ENCODE measurements at regions not wholly inside any gene's neighbourhood (a gene's known extent, or its start where the extent isn't known, plus 50 kb on each side); places are given as distances from the start of the nearest gene placed in this dataset.
A peak's percentile ranks its signal among the peaks of the same experiment; 100 is the strongest.
"Not testable (repeated sequence)": the region's sequence is repeated elsewhere in the genome, so short reads cannot be mapped to it uniquely, and the experiment has no call there.

DNA sequence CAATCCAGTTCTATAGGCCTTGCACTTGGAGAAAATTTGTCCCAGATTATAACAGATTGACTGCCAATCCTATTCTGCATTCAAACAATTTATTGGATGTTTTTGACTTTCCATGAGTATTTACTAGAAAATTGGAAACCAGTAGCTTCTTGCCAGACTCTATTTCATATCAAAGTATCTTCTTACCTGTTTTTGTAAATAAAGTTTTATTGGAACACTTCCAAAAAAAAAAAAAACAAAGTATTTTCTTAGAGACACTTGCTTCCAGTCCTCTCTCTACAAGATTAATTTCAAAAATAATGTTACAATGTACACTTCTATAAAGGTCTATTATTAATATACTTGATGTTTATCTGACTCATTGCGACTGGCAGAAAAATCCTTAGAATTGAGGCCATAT is 209.2 kb upstream of the PCDH9 start:
- intact Hi-C loops (cut with micrococcal nuclease), result no loop called here
- ATAC-seq (no peak), DNase-seq (no peak)

DNA sequence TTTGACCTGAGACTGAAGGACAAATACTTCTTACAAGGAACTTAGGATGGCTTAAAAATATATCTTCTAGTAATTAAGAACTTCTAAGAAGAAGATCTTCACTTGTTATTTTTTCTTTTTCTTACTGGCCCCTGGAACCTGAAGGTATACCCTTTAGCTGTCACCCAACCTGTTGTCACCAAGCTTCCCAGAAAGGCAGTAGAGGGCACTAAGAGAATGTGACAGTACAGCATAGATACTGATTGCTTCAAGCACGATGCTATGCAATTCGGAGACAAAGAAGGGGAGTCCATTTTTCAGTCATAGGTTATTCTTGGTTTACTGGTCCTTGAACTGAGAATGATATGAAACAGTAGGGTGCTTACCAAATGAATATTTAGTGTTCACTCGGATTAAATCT is 208.3 kb upstream of the PCDH9 start:
- intact Hi-C loops (cut with micrococcal nuclease), result no loop called here
- peak; percentile 59 for ATAC-seq
- DNase-seq, result no peak

DNA sequence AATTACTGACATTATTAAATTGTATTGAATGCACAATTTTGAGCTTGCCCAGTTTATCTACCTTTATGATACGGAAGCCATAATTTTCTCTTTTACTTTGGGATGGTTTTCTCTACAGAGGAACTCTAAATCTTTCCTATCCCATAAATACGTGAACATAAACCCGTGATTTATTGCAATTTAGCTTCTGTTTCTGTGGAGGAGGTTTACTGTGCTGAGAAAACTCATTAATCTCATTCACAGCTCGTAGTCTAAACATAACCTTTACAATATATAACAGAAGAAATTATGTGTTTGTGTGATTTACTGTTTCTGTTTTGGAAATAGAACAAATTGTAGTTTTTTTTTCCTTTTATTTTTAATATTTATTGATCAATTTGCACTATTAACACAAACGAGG is 207.1 kb upstream of the PCDH9 start:
- intact Hi-C loops (cut with micrococcal nuclease), result no loop called here
- ATAC-seq (no peak), DNase-seq (no peak)

DNA sequence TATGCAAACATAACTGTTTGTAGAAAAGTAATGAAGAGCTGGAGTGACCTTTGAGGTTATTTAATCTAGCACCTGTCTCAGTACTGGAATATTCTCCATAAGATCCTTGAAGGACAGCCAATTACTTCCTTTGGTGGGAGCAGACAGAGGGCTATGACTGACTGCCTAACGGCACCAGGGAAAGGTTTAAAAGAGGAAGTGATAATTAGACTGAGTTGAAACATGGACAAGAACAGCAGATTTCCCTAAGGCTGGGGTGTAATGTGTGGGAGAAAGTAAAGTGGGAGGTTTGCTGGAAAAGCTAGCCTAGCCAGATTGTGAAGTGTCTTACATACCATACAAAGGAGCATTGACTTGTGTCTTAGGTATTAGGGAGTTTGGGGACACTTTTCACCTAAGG is 191.3 kb upstream of the PCDH9 start:
- no peak for DNase-seq
- intact Hi-C loops (cut with micrococcal nuclease), result no loop called here
- no peak for ATAC-seq

DNA sequence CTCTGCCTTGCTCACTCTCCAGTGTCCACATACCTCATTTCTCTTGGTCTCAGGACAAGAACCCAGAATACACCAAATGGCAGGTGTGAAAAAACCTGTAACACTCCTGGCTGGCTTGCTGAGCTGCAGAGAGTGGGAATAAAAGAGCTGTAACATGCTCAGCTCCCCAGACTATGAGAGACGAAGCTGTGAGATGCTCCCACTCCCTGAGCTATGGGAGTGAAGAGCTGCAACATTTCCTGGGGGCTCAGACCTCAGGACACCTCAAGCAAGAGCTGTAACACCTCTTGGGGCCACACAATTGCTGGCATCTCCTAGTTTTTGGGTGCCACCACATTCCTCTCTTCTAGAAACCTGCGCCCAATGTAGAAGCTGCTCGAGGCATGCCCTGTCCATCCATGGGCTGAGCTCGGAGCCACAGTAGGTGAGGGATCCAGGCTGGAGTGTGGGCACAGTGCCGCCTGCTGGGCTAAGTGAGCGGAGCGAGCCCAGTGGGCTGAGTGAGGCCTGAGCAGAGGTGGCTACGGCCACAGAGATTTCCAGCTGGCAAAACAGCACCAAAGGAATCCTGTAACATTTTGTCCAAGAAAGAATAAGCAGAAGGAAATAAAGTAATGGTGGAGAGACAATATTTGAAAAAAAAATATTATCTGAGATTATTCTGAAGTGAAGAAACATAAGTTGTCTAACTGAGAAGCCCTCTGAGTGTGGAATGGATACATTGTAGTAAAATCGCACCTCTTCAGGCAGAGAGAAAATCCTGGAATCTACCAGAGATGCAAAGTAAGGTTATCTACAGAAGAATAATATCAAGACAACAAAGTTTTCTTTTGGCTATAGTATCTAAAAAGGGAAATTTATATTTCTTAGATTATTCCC is 186.2 kb upstream of the PCDH9 start:
- DNase-seq, result peak; percentile 49
- intact Hi-C loops (cut with micrococcal nuclease), result no loop called here
- ATAC-seq, result peak; percentile 79

DNA sequence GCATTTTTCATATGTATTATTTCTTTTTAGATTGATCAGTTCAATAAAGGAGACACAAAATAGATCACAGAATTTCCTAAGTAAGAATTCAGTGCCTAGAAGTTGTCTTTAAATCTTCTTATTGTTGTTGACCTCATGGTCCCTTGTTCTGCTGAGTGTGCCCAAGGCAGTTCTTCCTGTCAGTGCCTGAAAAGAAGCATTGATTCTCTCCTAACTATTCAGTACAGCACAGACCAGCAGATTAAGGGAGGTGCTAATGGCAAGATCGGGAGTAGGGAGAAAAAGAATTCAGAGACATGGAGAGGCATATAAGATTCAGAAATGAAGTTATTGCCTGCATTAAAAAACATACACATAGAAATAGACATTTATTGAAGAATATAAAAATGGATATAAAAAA is 180.5 kb upstream of the PCDH9 start:
- DNase-seq (no peak), ATAC-seq (no peak)
- intact Hi-C loops (cut with micrococcal nuclease), result no loop called here

DNA sequence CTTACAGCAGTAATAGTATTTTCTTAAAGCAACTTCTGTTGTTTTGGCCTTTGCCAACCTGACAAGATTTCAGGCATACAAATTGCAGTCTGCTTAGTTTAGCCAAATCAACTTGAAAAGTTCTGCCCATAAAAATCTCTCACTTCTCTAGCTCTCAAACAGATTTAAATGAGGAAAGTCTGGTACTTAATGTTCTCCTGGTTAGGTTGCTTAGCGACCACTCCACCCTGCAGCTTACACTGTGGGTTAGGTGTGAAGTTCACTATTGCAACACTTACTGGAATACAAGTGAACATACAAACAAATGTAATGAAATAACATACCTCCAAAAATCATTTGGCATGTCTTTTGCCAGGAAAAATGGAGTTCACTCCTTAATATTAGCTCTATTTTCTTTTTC is 178.7 kb upstream of the PCDH9 start:
- intact Hi-C loops (cut with micrococcal nuclease), result no loop called here
- DNase-seq, result no peak
- ATAC-seq, result no peak

DNA sequence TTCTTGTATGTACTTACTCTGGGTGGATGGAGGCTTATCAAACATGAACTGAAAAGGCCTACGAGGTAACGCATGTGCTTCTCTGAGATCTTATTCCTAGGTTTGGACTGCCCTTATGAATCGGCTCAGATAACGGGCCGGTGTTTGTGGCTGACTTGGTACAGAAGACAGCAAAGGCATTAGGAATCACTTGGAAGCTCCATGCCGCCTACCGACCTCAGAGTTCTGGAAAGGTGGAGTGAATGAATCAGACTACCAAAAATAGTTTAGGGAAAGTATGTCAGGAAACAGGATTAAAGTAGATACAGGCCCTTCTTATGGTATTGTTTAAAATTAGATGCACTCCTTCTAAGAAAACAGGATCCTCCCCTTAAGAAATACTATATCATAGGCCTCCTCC is 172.4 kb upstream of the PCDH9 start:
- DNase-seq, result no peak
- intact Hi-C loops (cut with micrococcal nuclease), result no loop called here
- ATAC-seq, result no peak

DNA sequence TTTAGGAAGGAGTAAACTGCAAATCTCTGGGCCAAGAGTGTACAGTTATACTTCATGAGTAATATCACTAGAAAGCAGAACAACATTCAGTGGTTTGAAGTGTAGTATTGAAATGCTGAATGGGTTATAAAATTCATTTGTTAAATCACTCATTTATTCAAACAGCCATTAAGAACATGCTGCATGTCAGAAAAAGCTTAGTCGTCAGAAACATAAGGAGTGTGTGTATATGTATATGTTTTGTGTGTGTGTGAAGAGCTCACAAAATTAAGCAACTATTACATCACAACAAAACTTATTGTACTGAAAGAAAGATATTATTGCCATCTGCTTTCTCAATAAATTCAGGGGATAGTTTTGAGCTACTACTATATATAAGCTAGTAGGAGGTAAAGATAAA is 165.4 kb upstream of the PCDH9 start:
- intact Hi-C loops (cut with micrococcal nuclease), result no loop called here
- DNase-seq, result no peak
- ATAC-seq, result no peak

DNA sequence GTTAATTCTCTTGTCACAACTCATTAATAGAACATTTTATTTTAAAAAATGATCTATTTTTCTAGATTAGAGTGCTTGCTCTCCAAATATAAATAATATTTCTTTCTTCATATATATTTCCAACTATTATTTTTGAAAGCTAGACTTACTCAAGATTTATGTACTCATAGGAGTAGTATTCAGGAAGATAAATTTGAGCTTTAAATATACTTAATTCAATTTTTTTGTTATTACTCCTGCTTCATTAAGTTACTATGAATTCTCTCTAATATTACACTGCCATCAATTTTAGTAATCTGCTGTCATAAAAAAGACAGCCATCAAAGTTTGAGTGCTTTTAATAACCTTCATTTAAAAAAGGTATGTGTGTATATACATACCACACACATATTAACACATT is 161.9 kb upstream of the PCDH9 start:
- intact Hi-C loops (cut with micrococcal nuclease), result no loop called here
- ATAC-seq (no peak), DNase-seq (no peak)

DNA sequence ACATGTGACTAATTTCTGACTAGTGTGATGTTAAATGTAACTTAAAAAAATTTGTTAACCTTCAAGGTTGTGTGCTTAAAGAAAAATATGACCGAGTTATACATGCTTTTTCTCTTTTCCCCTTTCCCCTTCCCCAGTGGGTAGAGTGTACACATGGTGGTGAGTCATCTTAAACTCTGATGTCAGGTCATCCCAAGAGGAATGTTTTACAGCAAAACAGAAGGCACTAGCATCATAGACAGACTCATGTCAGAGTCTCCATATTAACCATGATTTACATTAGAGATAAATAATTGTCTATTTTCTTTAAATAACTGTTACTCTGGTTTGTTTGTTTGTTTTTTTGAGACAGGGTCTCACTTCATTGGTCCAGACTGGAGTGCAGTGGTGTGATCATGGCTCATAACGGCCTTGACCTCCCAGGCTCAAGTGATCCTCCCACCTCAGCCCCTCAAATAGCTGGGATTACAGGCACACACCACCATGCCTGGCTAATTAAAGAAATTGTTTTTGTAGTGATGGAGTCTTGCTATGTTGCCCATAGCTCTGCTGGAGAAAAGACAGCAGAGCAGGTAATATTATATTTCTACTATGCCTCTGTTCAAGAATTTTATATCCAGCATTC is 160.4 kb upstream of the PCDH9 start:
- DNase-seq (no peak), ATAC-seq (no peak)
- intact Hi-C loops (cut with micrococcal nuclease), result no loop called here

DNA sequence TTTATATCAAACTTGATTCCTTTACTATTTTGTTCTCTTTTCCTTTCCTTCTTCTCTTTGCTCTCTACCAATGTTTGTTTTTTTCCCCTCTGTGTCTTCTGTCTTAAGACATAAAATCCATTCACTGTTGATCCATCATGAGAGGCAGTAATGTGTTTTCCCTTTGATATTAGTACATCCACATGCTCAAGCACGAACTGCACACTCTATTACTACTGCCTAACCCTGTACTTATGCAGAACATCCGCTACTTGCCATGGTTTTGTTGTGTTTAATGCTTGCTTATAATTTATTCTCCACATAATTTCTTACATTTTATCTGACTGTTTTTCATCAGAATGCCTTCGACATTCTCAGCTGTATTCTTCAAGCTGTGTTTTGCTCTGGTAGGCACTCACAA is 159.0 kb upstream of the PCDH9 start:
- ATAC-seq (no peak), DNase-seq (no peak)
- intact Hi-C loops (cut with micrococcal nuclease), result no loop called here

DNA sequence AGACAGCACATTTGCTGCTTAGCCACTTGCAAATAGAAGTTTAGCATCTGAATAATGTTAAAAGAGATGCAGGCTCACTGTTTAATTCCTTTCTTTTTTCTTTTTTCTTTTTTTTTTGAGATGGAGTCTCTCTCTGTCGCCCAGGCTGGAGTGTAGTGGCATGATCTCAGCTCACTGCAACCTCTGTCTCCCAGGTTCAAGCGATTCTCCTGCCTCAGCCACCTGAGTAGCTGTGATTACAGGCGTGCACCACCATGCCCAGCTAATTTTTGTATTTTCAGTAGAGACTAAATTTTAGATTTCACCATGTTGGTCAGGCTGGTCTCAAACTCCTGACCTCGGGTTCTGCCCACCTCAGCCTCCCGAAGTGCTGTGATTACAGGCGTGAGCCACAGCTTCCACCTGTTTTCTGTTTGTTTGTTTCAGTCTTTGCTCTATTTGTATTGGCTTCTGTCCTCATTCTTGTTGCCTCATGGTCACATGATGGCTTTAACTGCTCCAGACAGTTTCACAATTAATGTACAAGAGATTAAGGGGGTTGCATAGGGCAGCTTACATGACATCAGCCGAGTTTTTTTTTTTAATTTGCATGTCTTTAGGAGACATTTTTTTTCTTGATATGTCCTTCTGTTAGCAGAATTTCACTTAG is 153.1 kb upstream of the PCDH9 start:
- intact Hi-C loops (cut with micrococcal nuclease); ATAC-seq; DNase-seq: not testable (repeated sequence)

DNA sequence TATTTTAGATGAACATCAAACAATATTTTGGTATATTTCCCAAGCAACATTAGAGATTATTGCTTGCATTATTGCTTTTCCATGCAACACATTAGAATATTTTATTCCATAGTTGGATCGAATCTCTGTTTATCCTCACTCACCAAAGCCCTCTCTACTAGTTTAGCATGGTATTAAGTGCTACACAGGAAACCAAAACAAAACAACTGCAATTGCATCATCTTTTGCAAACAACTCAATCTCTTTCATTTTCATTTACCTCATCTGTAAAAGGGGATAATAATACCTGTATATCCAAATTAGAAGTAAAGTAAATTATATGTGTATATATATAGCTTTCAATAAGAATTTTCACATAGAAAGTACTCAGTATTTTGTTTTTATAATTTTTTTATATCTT is 147.8 kb upstream of the PCDH9 start:
- ATAC-seq (no peak), DNase-seq (no peak)
- intact Hi-C loops (cut with micrococcal nuclease), result no loop called here

DNA sequence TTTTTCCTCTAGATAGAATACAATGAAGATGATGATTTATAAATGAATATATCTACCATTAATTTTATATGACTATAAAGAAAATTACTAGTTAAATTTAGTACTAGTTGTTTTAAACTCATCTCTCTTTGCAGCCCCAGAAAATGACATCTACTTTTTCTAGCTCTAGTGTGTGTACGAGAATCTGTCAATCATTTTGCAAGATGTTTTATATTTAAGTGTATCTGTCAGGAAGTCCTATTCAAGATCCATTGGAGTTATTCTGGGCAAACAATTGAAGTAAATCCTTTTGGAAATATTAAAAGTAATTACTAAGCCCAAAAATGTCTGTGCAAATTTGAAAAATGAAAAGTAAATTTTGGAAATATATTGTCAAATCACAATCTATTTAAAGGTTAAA is 144.3 kb upstream of the PCDH9 start:
- intact Hi-C loops (cut with micrococcal nuclease), result no loop called here
- DNase-seq (no peak), ATAC-seq (no peak)

DNA sequence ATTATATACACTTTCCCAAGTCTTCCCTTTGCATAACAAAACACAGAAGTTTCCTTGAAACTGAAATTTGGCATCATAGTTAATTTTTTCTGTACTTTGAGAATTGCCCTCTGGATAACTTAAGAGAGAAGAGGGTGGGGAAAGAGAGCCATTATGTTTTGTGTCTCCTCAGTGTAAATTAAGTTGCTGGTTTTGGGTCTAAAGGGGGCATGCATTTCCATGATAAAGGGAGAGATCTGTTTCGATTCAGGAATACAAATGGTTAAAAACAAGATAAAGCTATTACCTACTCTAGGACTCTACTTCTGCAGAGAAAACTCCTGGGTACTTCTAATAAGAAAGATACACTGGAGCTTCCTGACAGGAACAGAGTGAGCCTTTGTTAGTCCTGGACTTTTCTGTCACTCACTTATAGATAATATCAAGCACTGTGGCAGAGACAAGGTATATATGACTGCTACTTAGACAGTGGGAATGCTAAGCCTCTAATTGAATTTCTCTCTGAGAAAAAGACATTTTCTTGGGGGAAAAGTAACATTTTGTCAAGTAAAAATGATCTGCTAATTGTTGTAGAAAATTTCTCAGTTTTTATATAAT is 142.8 kb upstream of the PCDH9 start:
- no peak for DNase-seq
- ATAC-seq, result peak; percentile 51
- intact Hi-C loops (cut with micrococcal nuclease), result no loop called here

DNA sequence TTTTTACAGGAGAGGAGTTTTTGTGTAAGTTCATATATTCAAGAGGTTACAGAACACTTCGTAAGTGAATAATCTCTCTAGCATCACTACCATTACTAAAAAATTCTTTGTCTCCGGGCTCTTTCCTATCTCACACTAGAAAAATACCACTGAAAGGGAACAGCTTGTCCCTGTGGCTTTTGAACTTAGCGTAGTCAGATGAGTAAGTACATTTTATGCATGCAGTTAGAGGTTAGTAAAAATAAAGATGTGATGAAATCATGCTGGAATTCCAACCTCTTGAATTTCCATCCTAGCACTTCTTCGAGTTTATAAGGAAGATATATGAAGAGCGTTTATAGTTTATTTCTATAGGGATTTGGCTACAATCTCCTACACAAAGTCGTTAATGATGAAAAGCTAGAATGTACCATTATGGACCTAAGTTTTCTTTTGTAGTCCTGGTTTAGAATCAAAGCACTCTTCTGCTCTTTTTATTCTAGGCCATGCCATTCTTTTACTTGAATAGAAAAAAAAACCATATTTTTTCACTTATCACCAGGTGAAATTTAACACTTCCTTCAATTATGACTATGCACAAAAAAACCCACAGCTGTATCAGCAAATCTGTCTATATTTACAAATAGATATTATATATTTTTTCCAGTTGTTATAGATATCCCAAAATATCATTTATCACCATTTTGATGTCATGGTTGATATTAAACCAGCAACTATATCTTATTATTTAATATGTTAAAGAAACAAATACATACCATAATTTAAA is 139.9 kb upstream of the PCDH9 start:
- ATAC-seq (peak; percentile 74), DNase-seq (no peak)
- intact Hi-C loops (cut with micrococcal nuclease), result no loop called here

DNA sequence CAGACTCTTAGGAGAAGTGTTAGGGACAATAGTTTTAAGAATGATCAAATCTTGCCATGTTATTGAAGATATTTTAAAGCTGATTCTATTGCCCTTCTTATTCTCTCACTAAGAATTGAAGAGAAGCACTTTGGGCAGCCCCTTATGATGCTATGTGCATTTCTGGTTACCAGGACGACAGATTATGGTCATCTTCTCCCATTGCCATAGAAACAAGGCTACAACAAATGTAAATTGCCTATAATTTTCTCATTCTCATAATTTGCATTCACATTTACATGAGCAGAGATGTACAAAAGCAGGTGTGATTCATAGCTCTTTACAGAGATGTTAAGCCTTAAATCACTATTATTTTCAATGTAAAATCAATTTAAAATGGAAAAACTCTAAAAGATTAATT is 137.3 kb upstream of the PCDH9 start:
- ATAC-seq (no peak), DNase-seq (no peak)
- intact Hi-C loops (cut with micrococcal nuclease), result no loop called here

DNA sequence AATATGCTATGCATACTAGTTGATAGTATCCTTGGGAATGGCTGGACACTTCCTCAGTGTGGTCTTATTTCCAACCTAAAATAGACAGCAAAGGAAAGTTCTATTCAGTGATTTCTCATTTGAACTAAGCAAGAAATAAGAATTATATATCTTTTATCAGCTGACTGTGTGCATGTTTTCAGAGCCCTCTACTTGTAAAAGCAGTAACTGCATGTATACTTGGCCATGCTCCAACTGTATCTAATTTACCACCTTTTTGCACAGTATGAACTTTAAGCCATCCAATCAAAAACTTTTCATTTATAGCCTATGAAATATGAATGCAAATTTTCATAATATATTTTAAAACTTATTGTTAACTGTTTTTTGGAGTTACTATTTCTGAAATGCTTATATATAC is 136.4 kb upstream of the PCDH9 start:
- DNase-seq, result no peak
- ATAC-seq, result no peak
- intact Hi-C loops (cut with micrococcal nuclease), result no loop called here

Measured in left ventricle myocardium superior (tissue), 1 donor.